Activated naive CD4-positive, alpha-beta T cell treated with anti-CD3 and anti-CD28 coated beads, Interleukin-2, amount 50 U/mL, for 16 hours (primary cell): ENCODE measurements at regions not wholly inside any gene's neighbourhood (a gene's known extent, or its start where the extent isn't known, plus 50 kb on each side); places are given as distances from the start of the nearest gene placed in this dataset.
"Not testable (repeated sequence)": the region's sequence is repeated elsewhere in the genome, so short reads cannot be mapped to it uniquely, and the experiment has no call there.

Source experiments
- DNase-seq: peaks from one replicate; pipeline ENCODE4 v3.0.0-alpha.2; 2020

DNA sequence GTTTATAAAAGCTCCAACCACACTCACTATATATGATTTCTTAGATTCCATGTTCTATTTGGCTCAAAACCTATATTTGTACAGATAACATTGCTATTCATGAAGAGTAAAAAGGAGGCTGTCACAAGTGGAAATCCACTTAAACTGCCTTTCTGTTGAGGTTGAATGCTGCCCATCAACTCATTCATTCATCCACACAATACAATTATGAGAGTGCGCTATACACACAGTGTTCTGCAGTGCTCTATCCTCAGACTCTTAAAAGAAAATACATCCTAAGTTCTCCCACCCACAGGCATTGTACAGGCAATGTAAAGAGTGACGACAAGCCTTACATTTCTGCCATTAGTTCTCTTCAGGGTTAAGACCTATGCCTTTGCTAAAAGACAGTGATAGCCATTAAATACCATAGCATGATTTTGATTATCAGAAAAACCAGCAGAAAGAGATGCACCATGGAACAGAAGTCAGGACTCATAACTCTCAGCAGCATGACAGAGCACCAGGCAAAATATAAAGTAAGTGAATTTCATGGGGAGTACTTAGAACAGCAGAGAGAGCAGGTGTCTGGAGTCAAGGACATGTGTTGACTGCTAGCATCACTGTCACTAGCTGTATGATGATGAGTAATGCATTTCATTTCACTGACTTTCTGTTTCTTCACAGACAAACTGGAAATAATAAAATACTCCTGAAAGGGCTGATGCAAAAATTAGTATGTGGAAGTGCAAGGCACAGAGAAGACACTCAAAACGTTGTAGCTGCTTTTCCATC lies 218.0 kb downstream of the RBM26 start:
- DNase-seq, result no peak

DNA sequence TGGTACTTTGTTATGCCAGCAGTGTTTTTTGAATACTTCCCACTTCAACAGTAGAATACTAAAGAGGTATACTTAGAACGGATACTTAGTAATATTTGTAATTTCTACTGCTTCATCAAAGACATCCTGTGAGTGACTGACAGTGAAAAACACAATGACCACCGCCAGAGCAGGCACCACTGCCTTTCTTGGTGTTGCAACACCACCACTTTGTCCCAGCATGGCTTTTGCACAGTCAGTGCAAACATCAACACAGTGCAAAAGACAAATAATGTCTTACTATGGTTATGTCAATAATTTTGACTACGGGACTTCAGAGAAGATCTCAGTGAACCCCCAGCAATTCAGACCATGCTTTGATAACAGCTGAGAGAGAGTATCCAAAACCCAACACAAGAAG lies 220.5 kb downstream of the RBM26 start:
- DNase-seq, result no peak

DNA sequence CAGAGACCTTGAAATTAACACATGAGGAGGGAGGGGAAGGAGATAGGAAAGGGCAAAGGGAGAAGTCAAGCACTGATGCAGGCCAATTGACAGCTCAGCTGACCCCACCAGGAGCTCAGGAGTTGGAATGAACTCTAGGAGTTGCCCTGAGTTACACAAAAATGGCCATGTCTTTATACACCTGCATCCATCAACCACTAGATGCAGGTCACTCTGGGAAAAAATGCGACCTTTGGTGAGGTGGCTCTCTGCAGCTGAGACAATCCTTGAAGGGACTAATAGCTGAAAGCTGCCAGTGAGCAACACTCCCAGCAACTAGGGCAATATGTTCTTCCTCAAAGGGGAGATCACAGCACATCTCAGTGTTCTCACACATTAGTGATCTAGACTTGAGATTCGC lies 222.8 kb downstream of the RBM26 start:
- no peak for DNase-seq

DNA sequence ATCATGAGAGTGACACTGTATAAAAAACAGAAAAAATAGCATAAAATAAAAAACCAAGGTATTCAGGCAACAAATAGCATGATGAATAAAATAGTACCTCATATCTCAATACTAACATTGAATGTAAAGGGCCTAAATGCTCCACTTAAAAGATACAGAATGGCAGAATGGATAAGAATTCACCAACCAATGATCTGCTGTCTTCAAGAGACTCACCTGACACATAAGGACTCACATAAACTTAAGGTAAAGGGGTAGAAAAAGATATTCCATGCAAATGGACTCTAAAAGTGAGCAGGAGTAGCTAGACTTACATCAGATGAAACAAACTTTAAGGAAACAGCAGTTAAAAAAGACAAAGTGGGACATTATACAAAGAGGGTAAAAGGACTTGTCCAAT lies 232.4 kb downstream of the RBM26 start:
- DNase-seq, result not testable (repeated sequence)

DNA sequence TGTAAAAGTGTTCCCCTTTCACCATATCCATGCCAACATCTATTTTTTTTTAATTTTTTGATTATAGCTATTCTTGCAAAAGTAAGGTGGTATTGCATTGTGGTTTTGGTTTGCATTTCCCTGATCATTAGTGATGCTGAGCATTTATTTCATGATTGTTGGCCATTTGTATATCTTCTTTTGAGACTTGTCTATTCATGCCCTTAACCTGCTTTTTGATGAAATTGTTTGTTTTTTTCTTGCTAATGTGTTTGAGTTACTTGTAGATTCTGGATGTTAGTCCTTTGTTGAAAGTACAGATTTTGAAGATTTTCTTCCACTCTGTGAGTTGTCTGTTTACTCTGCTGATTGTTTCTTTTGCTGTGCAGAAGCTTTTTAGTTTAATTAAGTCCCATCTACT lies 233.1 kb downstream of the RBM26 start:
- not testable (repeated sequence) for DNase-seq

DNA sequence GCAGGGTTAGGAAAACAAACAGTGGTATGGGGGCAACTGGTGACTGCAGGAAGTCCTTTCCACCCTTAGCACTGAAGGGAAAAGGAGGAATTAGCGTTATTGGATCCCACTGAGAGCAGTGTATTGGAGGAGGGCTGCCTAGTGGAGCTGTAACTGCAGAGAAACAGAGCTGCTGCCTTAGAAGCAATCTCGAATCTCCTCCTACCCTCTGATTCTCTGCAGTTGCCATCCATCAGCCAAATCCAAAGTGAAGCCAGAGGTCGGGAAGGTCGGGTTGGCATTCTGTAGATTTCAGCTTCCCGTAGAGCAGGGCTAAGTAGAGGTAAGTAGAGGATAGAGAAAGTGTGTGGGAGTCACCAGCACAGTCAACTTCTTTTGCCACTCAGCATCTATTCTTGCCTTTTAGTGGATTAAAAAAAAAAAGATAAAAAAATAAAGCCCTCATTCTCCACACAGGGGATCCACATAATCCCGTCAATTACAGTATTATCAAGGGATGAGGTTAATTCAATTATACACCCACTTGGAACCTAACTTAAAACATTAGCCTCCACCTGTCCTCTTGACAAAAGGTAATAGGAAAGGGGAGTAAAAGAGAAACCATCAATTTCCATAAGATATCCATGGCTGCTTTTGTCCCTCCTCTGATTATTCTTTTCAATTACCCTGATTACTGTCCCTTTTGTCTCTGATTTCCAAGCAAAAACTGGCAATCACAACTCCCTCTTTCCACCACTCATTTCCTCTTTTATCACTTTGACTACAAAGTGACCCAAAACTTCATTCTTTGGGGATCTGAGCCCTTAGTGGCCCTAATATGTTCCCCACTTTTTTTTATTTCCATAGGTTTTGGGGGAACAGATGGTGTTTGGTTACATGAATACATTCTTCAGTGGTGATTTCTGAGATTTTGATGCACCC lies 234.7 kb downstream of the RBM26 start:
- DNase-seq, result no peak

DNA sequence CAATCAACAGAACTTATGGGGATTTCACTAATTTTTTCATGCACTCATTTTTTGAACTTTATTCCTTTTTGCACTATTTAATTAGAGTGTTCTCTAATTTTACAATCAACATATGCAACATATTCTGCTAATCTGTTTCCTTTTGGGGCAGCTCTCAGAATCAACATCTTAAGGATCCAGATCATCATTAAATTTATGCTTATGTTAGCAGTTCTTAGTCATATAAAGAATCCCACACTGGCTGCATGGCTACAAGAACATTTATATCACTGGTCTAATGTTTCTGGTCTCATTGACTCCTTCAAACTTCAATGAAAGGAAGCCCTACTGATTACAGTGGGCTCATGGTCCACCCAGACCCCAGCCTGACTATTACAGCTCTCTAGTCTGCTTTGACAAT lies 245.2 kb downstream of the RBM26 start:
- no peak for DNase-seq

DNA sequence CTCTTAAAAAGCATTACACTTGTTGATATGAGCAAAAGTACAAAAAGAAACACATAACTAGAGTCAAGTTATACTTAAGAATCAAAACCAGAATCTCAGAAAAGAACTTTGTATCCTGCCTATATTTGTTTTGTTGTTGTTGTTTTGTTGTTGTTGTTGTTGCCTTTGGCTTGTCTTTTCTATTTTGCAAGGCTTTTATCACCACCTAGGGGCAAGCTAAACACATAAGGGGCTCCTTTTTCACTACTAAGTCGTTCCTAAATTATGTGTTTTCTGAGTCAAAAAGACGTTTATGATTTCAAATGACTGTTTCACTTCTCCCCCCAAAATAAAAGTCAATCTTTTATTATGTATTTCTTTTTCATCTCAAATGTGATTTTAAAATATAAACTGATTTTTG lies 250.2 kb downstream of the RBM26 start:
- no peak for DNase-seq

DNA sequence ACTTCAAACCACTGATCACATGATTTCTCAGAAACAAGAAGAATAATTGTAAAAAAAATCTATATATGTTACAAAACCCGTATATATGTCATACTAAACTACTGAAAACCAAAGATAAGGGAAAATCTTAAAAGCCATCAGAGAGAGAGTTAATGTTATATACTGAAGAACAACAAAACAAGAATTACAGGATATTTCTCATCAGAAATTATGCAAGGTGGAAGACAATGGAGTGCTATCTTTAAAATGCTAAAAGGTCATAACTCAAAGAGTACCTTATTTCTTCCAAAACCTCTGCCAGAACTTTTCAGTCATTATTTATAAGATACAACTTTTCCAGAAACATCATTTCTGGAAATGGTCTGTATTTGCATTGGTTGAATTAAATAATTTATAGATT lies 256.8 kb downstream of the RBM26 start:
- DNase-seq, result no peak

DNA sequence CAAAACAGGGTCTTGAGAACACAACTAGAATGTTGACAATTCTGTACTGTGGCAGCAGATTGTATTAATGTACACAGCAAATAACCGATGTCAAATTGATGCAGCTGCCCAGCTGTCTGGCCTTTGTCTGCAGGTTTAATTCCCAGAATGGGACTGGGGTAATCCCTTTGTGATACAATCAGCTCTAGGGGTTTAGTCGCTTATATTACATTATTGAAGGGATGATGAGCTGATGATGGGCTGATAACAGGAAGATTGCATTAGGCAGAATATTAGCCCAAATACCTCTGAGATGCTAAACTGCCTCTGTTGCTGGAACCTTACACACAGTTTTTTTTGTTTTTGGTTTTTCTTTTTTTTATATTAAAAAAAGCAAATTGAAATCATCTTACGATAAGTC lies 265.0 kb downstream of the RBM26 start:
- no peak for DNase-seq

DNA sequence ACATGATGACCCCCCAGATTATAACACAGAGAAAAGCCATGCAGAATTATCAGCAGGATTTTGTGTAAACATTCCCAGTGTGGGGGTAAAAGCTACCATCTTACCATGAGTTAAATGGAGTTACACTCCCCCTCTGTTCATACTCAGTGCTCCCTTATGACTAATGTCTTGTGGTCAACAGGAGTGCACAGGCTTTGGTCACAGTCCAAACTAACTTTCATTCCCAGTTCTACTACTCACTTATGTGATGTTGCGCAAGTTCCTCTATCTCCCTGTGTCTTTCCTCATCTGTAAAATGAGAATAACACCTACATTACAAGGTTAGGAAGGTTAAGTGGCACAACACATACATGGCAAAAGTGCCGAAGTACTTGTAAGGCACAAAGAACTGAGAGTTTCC lies 277.9 kb downstream of the RBM26 start:
- no peak for DNase-seq

DNA sequence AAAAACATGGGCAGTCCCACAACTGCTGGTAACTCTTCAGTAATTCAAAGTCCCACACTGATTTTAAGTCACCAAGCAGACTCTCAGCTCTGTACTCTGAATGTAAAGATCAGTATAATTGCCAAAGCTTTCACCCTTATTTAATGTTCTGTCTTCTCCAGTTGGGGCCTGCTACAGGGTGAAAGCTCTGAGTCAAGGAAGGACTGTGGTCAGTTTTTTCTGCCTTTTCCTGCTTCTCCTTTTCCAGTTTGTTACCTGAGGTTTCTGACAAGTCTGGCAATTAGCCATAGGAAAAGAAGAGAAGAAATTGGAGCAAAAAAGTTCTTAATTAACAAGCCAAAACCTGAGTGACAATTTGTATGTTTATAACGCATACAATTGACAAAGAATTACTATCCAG lies 279.3 kb downstream of the RBM26 start:
- DNase-seq, result no peak

DNA sequence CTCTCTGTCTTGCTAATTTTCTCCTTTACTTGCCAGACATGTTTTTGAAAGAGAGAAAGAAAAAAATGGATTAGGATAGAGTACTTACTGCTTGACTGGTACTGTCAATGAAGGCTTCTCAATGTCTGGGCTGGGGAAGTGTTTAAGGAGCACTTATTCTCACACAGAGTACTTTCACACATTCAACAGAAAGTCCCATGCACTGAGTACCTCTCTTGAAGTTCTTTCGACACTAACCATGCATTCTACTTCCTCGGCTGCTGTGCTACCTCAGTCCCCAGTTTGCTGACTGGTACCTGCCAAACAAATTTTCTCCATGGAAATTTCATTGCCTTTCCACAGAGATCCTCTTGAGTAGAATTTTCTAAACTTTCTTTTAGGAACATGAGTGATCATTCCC lies 281.9 kb downstream of the RBM26 start:
- DNase-seq, result no peak

DNA sequence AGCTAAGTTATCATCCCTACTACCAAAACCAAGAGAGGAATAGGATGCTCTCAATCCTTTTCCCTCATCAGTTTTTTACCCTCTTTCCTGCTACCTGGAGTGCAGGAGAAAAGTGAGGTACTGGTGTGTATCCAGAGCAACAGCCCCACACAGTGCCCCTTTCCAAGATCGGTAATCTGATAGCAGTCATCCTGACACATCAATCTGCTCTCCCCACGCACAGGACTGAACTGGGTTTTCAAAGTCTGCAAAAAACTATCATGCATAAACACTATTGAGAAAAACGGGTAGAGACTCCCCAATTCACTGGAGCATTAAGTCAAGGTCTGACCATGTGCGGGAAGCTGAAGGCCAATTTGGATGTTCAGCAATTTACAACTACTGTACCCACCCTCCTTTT lies 284.8 kb downstream of the RBM26 start:
- DNase-seq, result no peak

DNA sequence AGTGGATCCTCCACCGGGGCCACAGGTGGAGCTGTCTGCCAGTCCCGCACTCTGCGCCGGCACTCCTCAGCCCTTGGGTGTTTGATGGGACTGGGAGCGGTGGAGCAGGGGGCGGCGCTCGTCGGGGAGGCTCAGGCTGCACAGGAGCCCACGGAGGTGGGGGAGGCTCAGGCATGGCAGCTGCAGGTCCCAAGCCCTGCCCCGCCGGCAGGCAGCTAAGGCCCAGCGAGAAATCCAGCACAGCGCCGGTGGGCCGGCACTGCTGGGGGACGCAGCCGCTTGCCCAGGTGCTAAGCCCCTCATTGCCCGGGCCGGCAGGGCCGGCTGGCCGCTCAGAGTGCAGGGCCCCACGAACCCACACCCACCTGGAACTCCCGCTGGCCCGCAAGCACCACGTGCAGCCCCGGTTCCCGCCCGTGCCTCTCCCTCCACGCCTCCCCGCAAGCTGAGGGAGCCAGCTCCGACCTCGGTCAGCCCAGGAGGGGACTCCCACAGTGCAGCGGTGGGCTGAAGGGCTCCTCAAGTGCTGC lies 286.4 kb downstream of the RBM26 start:
- no peak for DNase-seq

DNA sequence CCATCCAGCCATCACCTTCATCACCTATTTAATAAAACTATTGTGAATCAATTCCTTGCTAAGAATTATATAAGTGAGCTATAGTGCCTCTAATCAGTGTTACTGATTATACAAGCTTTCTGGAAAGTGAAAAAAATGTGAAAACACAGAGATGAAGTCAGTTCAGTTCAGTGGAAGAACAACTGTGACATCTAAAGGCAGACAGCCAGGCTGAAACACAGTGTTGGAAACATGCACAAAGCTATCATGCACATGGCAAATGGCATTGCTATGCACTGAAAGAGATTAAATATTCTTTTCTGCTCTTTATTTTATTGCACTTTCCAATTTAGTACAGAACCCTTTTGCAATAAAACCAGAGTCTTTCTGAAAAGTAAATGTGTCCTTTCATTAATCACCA lies 294.0 kb downstream of the RBM26 start:
- no peak for DNase-seq

DNA sequence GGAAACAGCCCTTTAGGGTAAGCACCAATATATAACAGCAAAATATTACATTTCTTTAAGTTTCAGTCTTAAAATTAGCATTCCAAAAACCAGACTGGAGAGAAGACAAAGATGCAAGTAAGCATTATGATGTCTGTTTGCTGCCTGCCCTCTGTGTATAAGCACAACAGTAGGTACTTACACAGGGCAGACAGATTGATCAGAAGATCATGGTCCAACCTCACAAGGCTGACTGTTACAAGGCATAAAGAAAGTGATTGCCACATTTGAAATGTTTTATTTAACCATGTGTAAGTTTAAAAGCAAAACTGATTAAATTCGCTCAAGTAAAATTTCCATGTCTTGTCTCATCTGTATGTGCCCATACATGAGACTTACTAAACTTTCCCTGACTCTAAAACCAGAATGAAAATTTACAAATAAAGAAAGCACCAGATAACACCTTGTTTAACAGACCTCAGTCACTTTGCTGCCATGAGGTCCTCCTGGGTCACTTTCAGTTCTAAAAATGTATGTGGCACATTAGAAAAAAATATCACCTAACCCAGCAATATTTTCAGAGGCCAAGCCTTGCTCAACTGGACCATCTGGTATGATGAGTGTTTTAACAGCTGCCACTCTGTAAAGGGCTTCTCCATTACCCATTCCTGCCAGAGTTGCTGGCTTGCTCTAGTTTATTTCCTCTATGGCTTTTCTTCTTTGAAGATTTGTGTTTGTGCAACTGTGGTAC lies 297.0 kb downstream of the RBM26 start:
- DNase-seq, result no peak

DNA sequence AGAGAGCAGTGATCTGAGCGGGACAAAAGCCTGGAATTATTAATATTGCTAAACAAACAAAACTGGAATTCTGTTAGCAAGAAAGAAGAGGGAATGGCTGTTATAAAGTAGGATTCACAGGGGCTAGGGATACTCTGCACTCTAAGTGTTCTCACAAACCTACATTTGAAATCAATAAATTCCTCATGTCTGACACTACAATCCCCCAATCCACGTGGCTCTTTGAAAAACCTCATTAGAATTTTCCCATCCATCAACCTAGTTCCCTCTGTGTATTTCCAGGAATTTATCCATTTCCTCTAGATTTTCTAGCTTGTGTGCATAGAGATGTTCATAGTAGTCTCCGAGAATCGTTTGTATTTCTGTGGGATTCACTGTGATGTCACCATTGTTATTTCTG lies 307.5 kb downstream of the RBM26 start:
- DNase-seq, result no peak

DNA sequence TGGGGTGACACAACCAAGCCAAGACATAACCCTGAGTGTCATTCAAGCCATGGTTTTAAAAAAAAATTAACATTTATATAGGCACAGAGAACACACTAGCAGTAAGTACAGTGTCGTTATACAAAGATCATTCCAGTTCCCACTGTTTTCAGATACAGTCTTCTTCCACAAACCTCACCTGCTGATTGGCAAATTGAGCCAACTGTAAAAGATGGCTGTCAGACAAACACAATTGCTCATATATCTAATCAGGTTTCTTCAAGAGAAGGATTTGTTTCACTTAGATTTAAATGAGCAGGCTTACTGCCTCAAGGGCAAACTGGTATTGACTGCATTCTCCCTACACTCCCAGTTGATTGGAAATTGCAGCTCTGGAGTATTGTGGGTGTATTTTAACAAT lies 308.9 kb downstream of the RBM26 start:
- no peak for DNase-seq

DNA sequence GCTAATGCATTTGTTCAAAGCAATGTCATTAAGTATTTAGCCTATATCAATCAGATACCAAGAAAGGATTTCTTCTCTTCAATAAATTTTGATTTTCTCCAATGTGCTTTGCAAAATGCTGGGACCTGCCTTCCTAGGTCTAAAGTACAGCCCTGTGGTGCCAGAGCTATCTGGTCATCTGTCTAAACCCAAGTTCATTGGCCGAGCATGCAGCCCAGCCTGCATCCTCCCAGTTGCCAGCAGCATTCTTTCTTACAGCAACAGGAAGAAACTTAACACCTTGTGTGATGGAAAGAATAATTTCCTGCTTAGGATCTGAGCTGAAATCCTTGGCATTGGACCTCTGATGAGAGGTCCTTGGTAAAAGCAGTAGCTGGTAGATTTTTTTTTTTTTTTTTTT lies 310.0 kb downstream of the RBM26 start:
- no peak for DNase-seq

DNA sequence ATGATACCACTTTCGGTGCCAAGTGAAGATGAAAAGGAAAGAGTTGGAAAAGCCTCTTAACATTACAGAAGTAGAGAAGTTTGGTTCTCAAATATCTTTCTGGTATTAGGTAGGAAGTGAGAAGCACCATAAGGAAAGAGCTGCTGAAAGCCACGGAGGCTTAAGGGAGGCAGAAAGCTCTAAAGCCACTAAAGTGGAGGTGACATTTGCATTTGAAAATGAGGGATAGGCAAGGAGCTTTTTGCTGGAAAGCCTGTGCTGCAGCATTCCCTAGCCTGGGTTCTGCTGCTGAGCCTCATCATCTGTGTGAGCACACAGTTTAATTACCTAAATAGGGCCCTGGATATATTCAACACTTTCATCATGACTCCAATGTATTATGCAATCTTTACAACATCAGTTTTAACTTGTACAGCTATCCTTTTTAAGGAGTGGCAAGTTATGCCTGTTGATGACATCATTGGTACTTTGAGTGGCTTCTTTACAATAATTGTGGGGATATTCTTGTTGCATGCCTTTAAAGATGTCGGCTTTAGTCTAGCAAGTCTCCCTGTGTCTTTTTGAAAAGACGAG lies 315.4 kb downstream of the RBM26 start:
- DNase-seq, result no peak

DNA sequence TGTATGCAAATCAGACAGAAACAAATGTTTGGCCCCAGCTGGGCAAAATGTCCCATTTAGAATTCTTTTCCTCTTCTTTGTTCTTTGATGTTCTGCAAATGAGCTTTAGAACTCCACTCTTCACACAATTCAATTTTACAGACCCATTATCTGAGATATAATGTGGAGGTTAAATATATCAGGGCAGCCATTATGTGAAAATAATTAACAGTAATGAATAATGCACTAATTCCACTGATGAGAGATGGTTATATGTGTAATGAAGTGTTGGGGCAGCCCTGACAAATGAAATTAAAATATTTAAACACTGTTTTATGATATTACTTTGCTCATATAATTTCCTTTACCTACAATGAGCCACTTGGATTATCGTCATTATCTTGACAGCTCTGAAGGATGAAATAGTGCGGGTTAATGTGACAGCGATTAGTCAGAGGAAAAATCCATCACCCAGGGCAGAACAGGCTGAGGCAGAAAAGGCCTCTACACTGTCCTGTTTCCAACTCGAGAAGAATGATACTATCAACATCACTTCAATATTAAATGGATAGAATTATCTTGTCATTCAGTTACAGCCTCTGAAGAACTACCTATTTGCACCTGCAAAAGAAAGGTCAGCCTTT lies 321.1 kb downstream of the RBM26 start:
- no peak for DNase-seq

DNA sequence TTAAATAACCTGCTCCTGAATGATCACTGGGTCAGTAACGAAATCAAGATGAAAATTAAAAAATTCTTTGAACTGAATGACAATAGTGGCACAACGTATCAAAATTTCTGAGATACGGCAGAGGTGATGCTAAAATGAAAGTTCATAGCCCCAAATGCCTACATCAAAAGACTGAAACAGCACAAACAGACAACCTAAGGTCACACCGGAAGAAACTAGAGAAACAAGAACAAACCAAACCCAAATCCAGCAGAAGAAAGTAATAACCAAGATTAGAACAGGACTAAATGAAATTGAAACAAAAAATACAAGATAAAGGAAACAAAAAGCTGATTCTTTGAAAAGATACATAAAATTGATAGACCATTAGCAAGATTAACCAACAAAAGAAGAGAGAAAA lies 324.1 kb downstream of the RBM26 start:
- no peak for DNase-seq
